ENCODE measurements at regions not wholly inside any gene's neighbourhood (a gene's known extent, or its start where the extent isn't known, plus 50 kb on each side); places are given as distances from the start of the nearest gene placed in this dataset.

DNA sequence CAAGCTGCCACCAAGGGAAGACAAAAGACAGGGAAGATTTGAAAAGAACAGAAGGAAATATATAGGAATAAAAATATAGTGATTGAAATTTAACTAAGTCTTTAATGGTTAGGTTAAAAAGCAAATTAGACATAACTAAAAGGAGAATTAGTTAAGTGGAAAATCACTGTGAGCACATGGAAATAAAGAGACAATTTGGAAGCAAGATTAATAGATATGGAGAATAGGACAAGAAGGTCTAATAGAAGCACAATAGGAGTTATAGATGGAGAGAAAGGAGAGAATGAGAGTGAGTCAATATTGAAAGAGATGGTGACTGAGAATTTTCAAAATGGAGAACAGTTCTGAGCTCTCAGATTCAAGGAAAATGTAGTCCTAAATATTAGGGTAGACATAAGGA, 176.9 kb downstream of the ASB1 start:
- H3K27ac ChIP-seq (ENCODE audit: low read depth in 1 of 2, low read length in 1 of 2) = no peak overlapping the region
- peaks cover 0 to 24% (median 11%) of the 10 kb centered on the region in 5 donors for H3K4me1 ChIP-seq (ENCODE audit: control insufficient read depth in 5 of 5, insufficient read depth in 5 of 5, low read length in 5 of 5)
- DNase-seq (no peak), ATAC-seq (ENCODE audit: insufficient read depth, low FRiP score) (no peak)
- no peak for TF ChIP-seq CTCF (IDR thresholded peaks at IDR 0.05; ENCODE audit: control extremely low read depth, extremely low read depth)
- H3K36me3 ChIP-seq (ENCODE audit: control insufficient read depth in 4 of 4, insufficient read depth in 4 of 4, low read length in 4 of 4) = no peaks in the 10 kb centered on the region
- no peak overlapping the region for H3K9ac ChIP-seq (ENCODE audit: insufficient read depth in 1 of 2, low read length in 2 of 2)
- no peaks in the 10 kb centered on the region for H3K27me3 ChIP-seq (ENCODE audit: control insufficient read depth in 3 of 3, insufficient read depth in 3 of 3, low read length in 2 of 3)
- H3K9me3 ChIP-seq (ENCODE audit: control insufficient read depth in 4 of 4, insufficient read depth in 3 of 4, low read length in 3 of 4) = peaks cover 0 to 2% (median 0%) of the 10 kb centered on the region in 4 donors
- H3K4me3 ChIP-seq = no peak overlapping the region

- TF ChIP-seq CTCF (IDR thresholded peaks at IDR 0.05; ENCODE audit: control extremely low read depth, extremely low read depth) = no peak
- DNase-seq (no peak), ATAC-seq (ENCODE audit: insufficient read depth, low FRiP score) (no peak)
- Histone ChIP-seq H3K27me3 (ENCODE audit: control insufficient read depth in 3 of 3, insufficient read depth in 3 of 3, low read length in 2 of 3) (no peaks in the 10 kb centered on the region), H3K4me3 (no peak overlapping the region), H3K4me1 (ENCODE audit: control insufficient read depth in 5 of 5, insufficient read depth in 5 of 5, low read length in 5 of 5) (peaks cover 0 to 18% (median 3%) of the 10 kb centered on the region in 5 donors), H3K27ac (ENCODE audit: low read depth in 1 of 2, low read length in 1 of 2) (no peak overlapping the region), H3K36me3 (ENCODE audit: control insufficient read depth in 4 of 4, insufficient read depth in 4 of 4, low read length in 4 of 4) (no peaks in the 10 kb centered on the region), H3K9me3 (ENCODE audit: control insufficient read depth in 4 of 4, insufficient read depth in 3 of 4, low read length in 3 of 4) (peaks cover 0 to 7% (median 2%) of the 10 kb centered on the region in 4 donors), H3K9ac (ENCODE audit: insufficient read depth in 1 of 2, low read length in 2 of 2) (no peak overlapping the region)
- 89 to 95% methylated on average over 4 of the region's 4 CpGs for WGBS, 2 donors
These were observed 179.6 kb downstream of the ASB1 start for GRCh38 chr2:238606311-238606710.

DNA sequence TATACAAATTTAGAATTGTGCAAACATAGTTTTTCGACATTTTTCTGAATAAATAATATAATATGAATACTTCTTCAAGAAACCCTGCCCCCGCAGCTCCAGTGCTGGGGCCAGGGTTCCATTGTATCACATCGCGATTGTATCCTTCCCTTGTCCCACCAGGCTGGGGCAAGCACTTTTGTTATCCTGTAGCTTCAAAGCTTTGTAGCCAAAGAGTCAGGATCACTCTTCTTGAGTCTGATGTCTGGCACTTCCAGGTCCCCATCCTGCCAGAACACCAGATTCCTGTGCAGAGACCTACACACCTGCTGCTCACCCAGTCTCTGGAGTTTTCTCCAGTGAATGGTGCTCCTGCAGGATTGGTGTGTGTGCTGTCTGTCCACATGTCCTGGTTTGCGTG, 186.9 kb downstream of the ASB1 start:
- 70 to 95% methylated on average over 5 of the region's 5 CpGs for WGBS, 2 donors
- H3K27me3 ChIP-seq (ENCODE audit: control insufficient read depth in 3 of 3, insufficient read depth in 3 of 3, low read length in 2 of 3) = no peaks in the 10 kb centered on the region

More for the DNA sequence above, 186.9 kb downstream of the ASB1 start:
- Histone ChIP-seq H3K9me3 (ENCODE audit: control insufficient read depth in 4 of 4, insufficient read depth in 3 of 4, low read length in 3 of 4) (peaks cover 0 to 5% (median 4%) of the 10 kb centered on the region in 4 donors), H3K36me3 (ENCODE audit: control insufficient read depth in 4 of 4, insufficient read depth in 4 of 4, low read length in 4 of 4) (no peaks in the 10 kb centered on the region), H3K4me1 (ENCODE audit: control insufficient read depth in 5 of 5, insufficient read depth in 5 of 5, low read length in 5 of 5) (peaks cover 0 to 2% (median 0%) of the 10 kb centered on the region in 5 donors), H3K27ac (ENCODE audit: low read depth in 1 of 2, low read length in 1 of 2) (no peak overlapping the region), H3K9ac (ENCODE audit: insufficient read depth in 1 of 2, low read length in 2 of 2) (no peak overlapping the region), H3K4me3 (no peak overlapping the region)
- ATAC-seq (ENCODE audit: insufficient read depth, low FRiP score) = no peak
- DNase-seq = no peak
- no peak for TF ChIP-seq CTCF (IDR thresholded peaks at IDR 0.05; ENCODE audit: control extremely low read depth, extremely low read depth)
